ENCODE measurements at regions not wholly inside any gene's neighbourhood (a gene's known extent, or its start where the extent isn't known, plus 50 kb on each side); places are given as distances from the start of the nearest gene placed in this dataset.

- H3K4me3 ChIP-seq (ENCODE audit: low read depth, low read length), result no peak overlapping the region
- no peaks in the 10 kb centered on the region for H3K9me3 ChIP-seq (ENCODE audit: control insufficient read depth, insufficient read depth, low read depth, low read length)
- ChIA-PET CTCF (interaction anchor here (0.6 to 1.3 kb wide), 2 partner anchors 185 to 264 kb away, joined by 4 read pairs; no protein-coding TSS in a partner anchor), POLR2A (no interaction called here)
- no peak overlapping the region for H3K27ac ChIP-seq (ENCODE audit: extremely low read depth, low read depth, low read length)
- no peak for TF ChIP-seq ZNF266 (tag by site-specific recombination; IDR thresholded peaks at IDR 0.05; ENCODE audit: low read depth)
- no peak for TF ChIP-seq MYNN (tag by site-specific recombination; IDR thresholded peaks at IDR 0.05; ENCODE audit: borderline replicate concordance)
- TF ChIP-seq ZNF596 (tag by site-specific recombination; IDR thresholded peaks at IDR 0.05), result no peak
- no peak for TF ChIP-seq ZNF585B (tag by site-specific recombination; IDR thresholded peaks at IDR 0.05)
- no peak for TF ChIP-seq RBAK (tag by site-specific recombination; IDR thresholded peaks at IDR 0.05)
- TF ChIP-seq ZBTB8A (tag by site-specific recombination; IDR thresholded peaks at IDR 0.05), result no peak
- TF ChIP-seq KLF17 (tag by site-specific recombination; IDR thresholded peaks at IDR 0.05), result no peak
- TF ChIP-seq ZNF114 (tag by site-specific recombination; IDR thresholded peaks at IDR 0.05), result no peak
- no peak for TF ChIP-seq GFI1B (tag by site-specific recombination; IDR thresholded peaks at IDR 0.05)
- TF ChIP-seq KLF10 (tag by site-specific recombination; IDR thresholded peaks at IDR 0.05), result no peak
- TF ChIP-seq ZNF26 (tag by site-specific recombination; IDR thresholded peaks at IDR 0.05), result no peak
- no peak for TF ChIP-seq YY1 (tag by site-specific recombination; IDR thresholded peaks at IDR 0.05)
- TF ChIP-seq ZNF639 (tag by site-specific recombination; IDR thresholded peaks at IDR 0.05), result no peak
- TF ChIP-seq, protein P1, sequence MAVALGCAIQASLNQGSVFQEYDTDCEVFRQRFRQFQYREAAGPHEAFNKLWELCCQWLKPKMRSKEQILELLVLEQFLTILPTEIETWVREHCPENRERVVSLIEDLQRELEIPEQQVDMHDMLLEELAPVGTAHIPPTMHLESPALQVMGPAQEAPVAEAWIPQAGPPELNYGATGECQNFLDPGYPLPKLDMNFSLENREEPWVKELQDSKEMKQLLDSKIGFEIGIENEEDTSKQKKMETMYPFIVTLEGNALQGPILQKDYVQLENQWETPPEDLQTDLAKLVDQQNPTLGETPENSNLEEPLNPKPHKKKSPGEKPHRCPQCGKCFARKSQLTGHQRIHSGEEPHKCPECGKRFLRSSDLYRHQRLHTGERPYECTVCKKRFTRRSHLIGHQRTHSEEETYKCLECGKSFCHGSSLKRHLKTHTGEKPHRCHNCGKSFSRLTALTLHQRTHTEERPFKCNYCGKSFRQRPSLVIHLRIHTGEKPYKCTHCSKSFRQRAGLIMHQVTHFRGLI (tag by site-specific recombination; IDR thresholded peaks at IDR 0.05), result no peak
- TF ChIP-seq ZBTB20 (tag by site-specific recombination; IDR thresholded peaks at IDR 0.05), result no peak
- TF ChIP-seq ZNF558 (tag by site-specific recombination; IDR thresholded peaks at IDR 0.05), result no peak
- TF ChIP-seq ATF2 (tag by site-specific recombination; IDR thresholded peaks at IDR 0.05; ENCODE audit: low read depth), result no peak
- H3K36me3 ChIP-seq (ENCODE audit: control insufficient read depth in 2 of 2, insufficient read depth in 1 of 2, low read length in 2 of 2), result no peaks in the 10 kb centered on the region
- H3K4me1 ChIP-seq (ENCODE audit: control insufficient read depth, insufficient read depth, low read length), result no peaks in the 10 kb centered on the region
Observed at GRCh38 chr6:133754298-133754697, 134.6 kb upstream of the TCF21 start.

GRCh38 chr6:133756078-133756695, 132.7 kb upstream of the TCF21 start:
- no peaks in the 10 kb centered on the region for H3K36me3 ChIP-seq (ENCODE audit: control insufficient read depth in 2 of 2, insufficient read depth in 1 of 2, low read length in 2 of 2)
- ChIA-PET POLR2A (interaction anchor here (0.6 kb wide), 1 partner anchor 583 kb away, joined by 3 read pairs; no protein-coding TSS in a partner anchor), CTCF (interaction anchor here (0.6 to 1.7 kb wide), 3 partner anchors 160 to 1349 kb away, joined by 4 to 7 read pairs (median 4); no protein-coding TSS in a partner anchor)
- no peak overlapping the region for H3K4me3 ChIP-seq (ENCODE audit: low read depth, low read length)
- H3K9me3 ChIP-seq (ENCODE audit: control insufficient read depth, insufficient read depth, low read depth, low read length), result no peaks in the 10 kb centered on the region
- H3K27ac ChIP-seq (ENCODE audit: extremely low read depth, low read depth, low read length), result no peak overlapping the region
- H3K4me1 ChIP-seq (ENCODE audit: control insufficient read depth, insufficient read depth, low read length), result peaks cover 4% of the 10 kb centered on the region; the same call in 1 of the 2 replicates
- TF ChIP-seq ZNF221 (tag by site-specific recombination; IDR thresholded peaks at IDR 0.05; ENCODE audit: borderline replicate concordance) (no peak), ZNF23 (tag by site-specific recombination; IDR thresholded peaks at IDR 0.05; ENCODE audit: borderline replicate concordance) (no peak), ZNF391 (tag by site-specific recombination; IDR thresholded peaks at IDR 0.05; ENCODE audit: borderline replicate concordance, low read depth) (no peak), MEIS1 (CRISPR knock-in tag; IDR thresholded peaks at IDR 0.05; ENCODE audit: borderline replicate concordance) (no peak), ZNF292 (tag by site-specific recombination; IDR thresholded peaks at IDR 0.05; ENCODE audit: borderline replicate concordance, low read depth) (no peak), ZNF549 (tag by site-specific recombination; IDR thresholded peaks at IDR 0.05) (no peak), ZBTB7A (tag by site-specific recombination; IDR thresholded peaks at IDR 0.05; ENCODE audit: low read depth) (no peak), KLF8 (tag by site-specific recombination; IDR thresholded peaks at IDR 0.05) (no peak), PRDM1 (tag by site-specific recombination; IDR thresholded peaks at IDR 0.05) (no peak), FEZF1 (tag by site-specific recombination; IDR thresholded peaks at IDR 0.05) (0 out of 2 replicates have a peak, but pooled peaks have one; percentile 11)

All from HEK293 (cell line).